ENCODE measurements at regions not wholly inside any gene's neighbourhood (a gene's known extent, or its start where the extent isn't known, plus 50 kb on each side); places are given as distances from the start of the nearest gene placed in this dataset.

GRCh38 chr2:5777131-5777535 is 84.9 kb downstream of the SOX11 start:
- TF ChIP-seq EZH2 (IDR thresholded peaks at IDR 0.05; ENCODE audit: insufficient read depth, low read length) = no peak
- no peak for TF ChIP-seq CTCF (IDR thresholded peaks at IDR 0.05; ENCODE audit: insufficient read depth, low read depth, low read length)
